Spinal cord (tissue), 9 donors: ENCODE measurements at regions not wholly inside any gene's neighbourhood (a gene's known extent, or its start where the extent isn't known, plus 50 kb on each side); places are given as distances from the start of the nearest gene placed in this dataset.
"Not testable (repeated sequence)": the region's sequence is repeated elsewhere in the genome, so short reads cannot be mapped to it uniquely, and the experiment has no call there.

Experiments used
- DNase-seq, 6 donors: peaks; one replicate each; pipeline versions ENCODE4 v3.0.0 to v3.0.0-alpha.2; 2013 to 2015; ENCODE audit warnings: low spot score in 6 of 6, low read depth in 4 of 6
- H3K27ac ChIP-seq: one replicate; pipeline ENCODE4 v1.5.1; 2013; ENCODE audit warnings: low read depth, low read length, control low read depth
- H3K27me3 ChIP-seq: one replicate; pipeline ENCODE4 v1.6.1; 2013; ENCODE audit warnings: low read length; ENCODE audit not compliant: control insufficient read depth, insufficient read depth
- H3K36me3 ChIP-seq: one replicate; pipeline ENCODE4 v1.6.1; 2013; ENCODE audit warnings: low read length; ENCODE audit not compliant: control insufficient read depth, insufficient read depth
- H3K4me1 ChIP-seq: one replicate; pipeline ENCODE4 v1.6.1; 2013; ENCODE audit warnings: low read length; ENCODE audit not compliant: control insufficient read depth, insufficient read depth
- H3K4me3 ChIP-seq: one replicate; pipeline ENCODE4 v1.5.1; 2013; ENCODE audit warnings: low read depth, low read length, control low read depth
- H3K9me3 ChIP-seq: one replicate; pipeline ENCODE4 v1.6.1; 2013; ENCODE audit warnings: low read length; ENCODE audit not compliant: control insufficient read depth, insufficient read depth
- WGBS: methylation state at CpG from one replicate; pipeline ENCODE4 v1.1.5; 2013; ENCODE audit warnings: missing lambda C conversion rate; ENCODE audit not compliant: insufficient coverage; 5-methylcytosine and 5-hydroxymethylcytosine counted together
- donor health status: healthy.

DNA sequence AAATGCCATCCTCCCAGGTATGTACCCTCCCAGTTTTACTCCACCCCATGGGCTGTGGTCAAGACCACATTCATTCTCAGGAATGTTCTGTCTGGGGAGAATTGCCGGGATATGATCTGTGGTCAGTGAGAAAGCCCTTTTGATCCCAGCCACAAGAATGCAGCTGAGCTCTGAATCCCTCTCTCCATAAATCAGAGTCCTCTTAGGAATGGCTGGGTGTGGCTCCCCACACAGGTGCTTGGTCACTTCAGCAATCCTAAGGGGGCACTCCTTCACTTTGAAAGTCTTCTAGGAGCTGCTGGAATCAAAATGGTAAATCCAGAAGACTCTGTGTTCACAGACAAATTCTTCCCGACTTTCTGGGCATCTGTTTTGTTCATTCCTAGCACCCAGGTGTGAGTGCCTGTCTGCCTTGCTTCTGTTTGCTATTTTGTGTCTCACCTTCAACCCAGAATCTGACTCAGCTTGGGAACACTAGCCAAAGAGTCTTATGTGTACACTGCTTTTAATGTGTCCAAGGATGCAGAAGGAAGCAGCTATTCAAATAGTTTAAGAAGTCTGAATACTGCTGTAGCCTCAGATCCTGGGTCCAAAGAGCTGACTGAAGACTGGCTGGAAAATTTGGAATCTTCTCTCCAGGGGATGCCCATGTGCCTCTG, 144.6 kb upstream of the CDKN3 start:
- no peak for DNase-seq
- H3K4me1 ChIP-seq, result no peaks in the 10 kb centered on the region
- no peaks in the 10 kb centered on the region for H3K9me3 ChIP-seq
- 100% methylated on average over 1 of the region's 2 CpGs for WGBS
- H3K4me3 ChIP-seq, result no peak overlapping the region
- no peaks in the 10 kb centered on the region for H3K27me3 ChIP-seq
- H3K36me3 ChIP-seq, result no peaks in the 10 kb centered on the region
- no peak overlapping the region for H3K27ac ChIP-seq

DNA sequence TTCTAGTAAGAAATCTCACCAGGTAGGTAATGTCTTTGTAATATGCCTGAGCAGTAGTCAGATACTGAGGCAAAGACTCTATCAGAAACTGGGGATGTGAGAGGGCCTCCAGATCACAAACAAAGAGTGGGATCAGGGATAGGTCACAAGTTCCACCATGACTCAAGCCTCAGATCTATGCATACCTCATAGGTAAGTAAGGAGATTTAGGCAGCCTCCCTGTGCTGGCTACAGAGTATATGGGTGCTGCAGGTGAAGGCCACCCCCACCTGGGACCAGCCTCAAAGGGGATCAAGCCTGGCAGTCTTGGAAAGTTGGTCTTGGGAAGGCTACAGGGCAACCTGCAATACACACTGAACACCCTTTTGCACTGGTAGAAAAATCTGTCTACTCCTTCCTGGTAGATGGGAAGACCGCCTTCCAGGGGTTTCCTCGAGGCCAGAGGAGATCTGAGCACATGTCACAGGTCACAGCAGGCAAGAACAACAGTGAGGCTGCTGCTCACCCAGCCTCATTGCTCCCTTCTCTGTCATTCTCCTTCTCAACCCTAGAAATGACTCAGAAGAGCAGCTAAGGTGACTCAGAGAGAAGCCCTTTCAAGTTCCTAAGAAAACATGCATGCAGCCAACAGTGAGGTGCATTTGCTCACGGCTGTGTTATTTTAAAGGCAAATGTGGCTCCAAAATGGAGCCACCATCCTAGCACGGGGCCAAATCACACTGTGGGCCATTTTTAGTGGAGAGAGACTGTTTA, 143.4 kb upstream of the CDKN3 start:
- DNase-seq, result peak in 1 of 6 donors; percentile 14
- H3K9me3 ChIP-seq, result no peaks in the 10 kb centered on the region
- WGBS, result 87% methylated on average over 4 of the region's 4 CpGs
- H3K27ac ChIP-seq, result no peak overlapping the region
- no peak overlapping the region for H3K4me3 ChIP-seq
- H3K36me3 ChIP-seq, result no peaks in the 10 kb centered on the region
- H3K4me1 ChIP-seq, result no peaks in the 10 kb centered on the region
- no peaks in the 10 kb centered on the region for H3K27me3 ChIP-seq

DNA sequence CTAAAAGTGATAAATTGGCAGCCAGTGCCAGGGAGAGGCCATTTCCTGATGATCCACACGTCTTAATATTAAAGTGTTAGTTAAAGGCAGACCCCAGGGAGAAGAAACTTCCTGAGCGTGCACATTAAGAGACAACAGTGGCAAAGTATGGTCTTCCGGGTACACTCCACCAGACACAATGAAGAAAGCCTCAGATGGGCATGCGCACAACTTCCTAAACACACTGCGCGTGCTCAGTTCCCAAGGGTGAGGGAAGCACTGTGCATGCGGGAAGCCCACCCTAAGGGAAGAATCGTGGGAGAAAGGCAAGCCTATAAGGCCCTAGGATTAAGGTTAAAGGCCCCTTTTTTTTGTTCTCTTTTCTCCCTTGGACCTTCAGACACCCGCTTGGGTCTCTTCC, 140.7 kb upstream of the CDKN3 start:
- Histone ChIP-seq H3K27me3 (no peaks in the 10 kb centered on the region), H3K4me1 (no peaks in the 10 kb centered on the region), H3K36me3 (no peaks in the 10 kb centered on the region), H3K9me3 (no peaks in the 10 kb centered on the region), H3K27ac (no peak overlapping the region), H3K4me3 (no peak overlapping the region)
- 78% methylated on average over 7 of the region's 9 CpGs for WGBS
- DNase-seq, result no peak

DNA sequence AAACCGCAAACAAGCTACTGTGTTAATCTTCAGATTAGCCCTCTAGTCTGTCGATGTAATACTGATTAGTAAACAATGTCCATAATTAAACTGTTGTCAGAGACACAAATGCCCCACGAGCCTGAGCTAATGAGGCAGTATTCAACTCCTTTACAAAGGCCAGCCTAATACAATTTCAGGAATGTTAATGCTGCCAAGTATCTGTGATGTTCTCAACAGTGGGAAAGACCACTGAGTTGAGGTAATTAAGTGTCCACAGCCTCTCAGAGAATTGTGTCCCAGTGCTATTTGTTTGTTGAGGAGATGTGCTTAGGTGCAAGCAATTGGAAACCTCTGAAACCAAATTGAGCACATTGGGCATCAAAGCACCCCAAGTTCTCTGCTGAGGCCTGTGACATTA, 139.4 kb upstream of the CDKN3 start:
- Histone ChIP-seq H3K27me3 (no peaks in the 10 kb centered on the region), H3K4me1 (no peaks in the 10 kb centered on the region), H3K27ac (no peak overlapping the region), H3K4me3 (no peak overlapping the region), H3K9me3 (no peaks in the 10 kb centered on the region), H3K36me3 (no peaks in the 10 kb centered on the region)
- no CpG with 5 or more reads among the region's 3 CpGs for WGBS
- DNase-seq, result peak in 2 of 6 donors; percentile 7 to 14

DNA sequence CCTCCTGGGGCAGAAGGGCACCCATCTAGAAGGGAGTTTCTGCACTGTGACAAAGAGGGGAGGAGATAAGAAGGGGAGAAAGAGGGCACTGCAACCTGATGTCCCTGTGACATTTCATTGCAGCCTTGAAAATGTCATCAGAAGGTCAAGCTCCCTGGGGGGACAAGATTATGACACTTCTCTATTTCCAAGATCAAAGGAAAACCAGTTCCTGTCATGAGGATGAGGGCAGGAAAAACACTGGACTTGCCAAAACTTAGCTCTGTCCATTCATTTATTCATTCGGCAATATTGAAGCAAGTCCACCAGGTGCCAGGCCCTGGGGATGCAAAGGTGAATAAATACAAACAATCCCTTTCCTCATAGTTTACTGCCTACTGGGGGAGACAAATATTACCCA, 138.4 kb upstream of the CDKN3 start:
- no CpG with 5 or more reads among the region's 1 CpG for WGBS
- Histone ChIP-seq H3K27ac (no peak overlapping the region), H3K4me3 (no peak overlapping the region), H3K36me3 (no peaks in the 10 kb centered on the region), H3K4me1 (no peaks in the 10 kb centered on the region), H3K9me3 (no peaks in the 10 kb centered on the region), H3K27me3 (no peaks in the 10 kb centered on the region)
- no peak for DNase-seq

- Histone ChIP-seq H3K27ac (no peak overlapping the region), H3K4me1 (no peaks in the 10 kb centered on the region), H3K9me3 (no peaks in the 10 kb centered on the region), H3K4me3 (no peak overlapping the region), H3K27me3 (no peaks in the 10 kb centered on the region), H3K36me3 (no peaks in the 10 kb centered on the region)
- no peak for DNase-seq
- 63% methylated on average over 4 of the region's 5 CpGs for WGBS
Measured at GRCh38 chr14:54259821-54260220, 137.0 kb upstream of the CDKN3 start.

- Histone ChIP-seq H3K4me1 (no peaks in the 10 kb centered on the region), H3K36me3 (no peaks in the 10 kb centered on the region), H3K4me3 (no peak overlapping the region), H3K27ac (no peak overlapping the region), H3K27me3 (no peaks in the 10 kb centered on the region), H3K9me3 (no peaks in the 10 kb centered on the region)
- DNase-seq, result no peak
- 60% methylated on average over 1 of the region's 7 CpGs for WGBS
Measured at GRCh38 chr14:54261283-54261682, 135.5 kb upstream of the CDKN3 start.

DNA sequence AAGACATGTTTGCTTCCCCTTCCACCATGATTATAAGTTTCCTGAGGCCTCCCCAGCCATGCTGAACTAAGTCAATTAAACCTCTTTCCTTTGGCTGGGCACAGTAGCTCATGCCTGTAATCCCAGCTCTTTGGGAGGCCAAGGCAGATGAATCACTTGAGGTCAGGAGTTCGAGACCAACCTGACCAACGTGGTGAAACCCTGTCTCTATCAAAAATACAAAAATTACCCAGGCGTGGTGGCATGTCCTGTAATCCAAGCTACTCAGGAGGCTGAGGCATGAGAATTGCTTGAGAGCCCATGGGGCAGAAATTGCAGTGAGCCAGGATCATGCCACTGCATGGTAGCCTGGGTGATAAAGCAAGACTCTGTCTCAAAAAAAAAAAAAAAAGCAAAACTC, 130.2 kb upstream of the CDKN3 start:
- not testable (repeated sequence) for H3K36me3 ChIP-seq, H3K4me1 ChIP-seq, H3K27ac ChIP-seq, H3K27me3 ChIP-seq, H3K4me3 ChIP-seq, DNase-seq, H3K9me3 ChIP-seq
- WGBS, result no CpG with 5 or more reads among the region's 3 CpGs

- no peak for DNase-seq
- no peaks in the 10 kb centered on the region for H3K9me3 ChIP-seq
- no peak overlapping the region for H3K27ac ChIP-seq
- no peaks in the 10 kb centered on the region for H3K36me3 ChIP-seq
- no peaks in the 10 kb centered on the region for H3K27me3 ChIP-seq
- no peak overlapping the region for H3K4me3 ChIP-seq
- H3K4me1 ChIP-seq, result no peaks in the 10 kb centered on the region
- WGBS, result no CpG with 5 or more reads among the region's 2 CpGs
Measured at GRCh38 chr14:54267172-54267571, 129.6 kb upstream of the CDKN3 start.
